Activated naive CD4-positive, alpha-beta T cell treated with anti-CD3 and anti-CD28 coated beads, Interleukin-2, amount 10 ng/mL, durations not matched to agents 7 days and 5 days (primary cell): ENCODE measurements at regions not wholly inside any gene's neighbourhood (a gene's known extent, or its start where the extent isn't known, plus 50 kb on each side); places are given as distances from the start of the nearest gene placed in this dataset.
A peak's percentile ranks its signal among the peaks of the same experiment; 100 is the strongest.
"Not testable (repeated sequence)": the region's sequence is repeated elsewhere in the genome, so short reads cannot be mapped to it uniquely, and the experiment has no call there.

Source experiments
- CTCF ChIA-PET: fragments of 350-600 bp; sonication (Branson Sonifier 250); formaldehyde crosslinking; loops from one replicate; lab custom pipeline; 2021; ENCODE audit warnings: antibody characterized with exemption; lab: Charles Lee
- DNase-seq: peaks from one replicate; pipeline ENCODE4 v3.0.0-alpha.2; 2020
- H3K27ac Mint-ChIP-seq: one replicate; pipeline ENCODE4 v1.8.0; 2021; ENCODE audit warnings: mild to moderate bottlenecking, moderate library complexity, mixed read lengths
- H3K27me3 Mint-ChIP-seq: one replicate; pipeline ENCODE4 v1.8.0; 2021; ENCODE audit warnings: mild to moderate bottlenecking, mixed read lengths
- H3K36me3 Mint-ChIP-seq: one replicate; pipeline ENCODE4 v1.8.0; 2021; ENCODE audit warnings: mixed read lengths
- H3K4me1 Mint-ChIP-seq: one replicate; pipeline ENCODE4 v1.8.0; 2021; ENCODE audit warnings: mixed read lengths
- H3K4me3 Mint-ChIP-seq: one replicate; pipeline ENCODE4 v1.8.0; 2021; ENCODE audit warnings: mild to moderate bottlenecking, moderate library complexity, mixed read lengths
- H3K9me3 Mint-ChIP-seq: one replicate; pipeline ENCODE4 v1.8.0; 2021; ENCODE audit warnings: mixed read lengths

DNA sequence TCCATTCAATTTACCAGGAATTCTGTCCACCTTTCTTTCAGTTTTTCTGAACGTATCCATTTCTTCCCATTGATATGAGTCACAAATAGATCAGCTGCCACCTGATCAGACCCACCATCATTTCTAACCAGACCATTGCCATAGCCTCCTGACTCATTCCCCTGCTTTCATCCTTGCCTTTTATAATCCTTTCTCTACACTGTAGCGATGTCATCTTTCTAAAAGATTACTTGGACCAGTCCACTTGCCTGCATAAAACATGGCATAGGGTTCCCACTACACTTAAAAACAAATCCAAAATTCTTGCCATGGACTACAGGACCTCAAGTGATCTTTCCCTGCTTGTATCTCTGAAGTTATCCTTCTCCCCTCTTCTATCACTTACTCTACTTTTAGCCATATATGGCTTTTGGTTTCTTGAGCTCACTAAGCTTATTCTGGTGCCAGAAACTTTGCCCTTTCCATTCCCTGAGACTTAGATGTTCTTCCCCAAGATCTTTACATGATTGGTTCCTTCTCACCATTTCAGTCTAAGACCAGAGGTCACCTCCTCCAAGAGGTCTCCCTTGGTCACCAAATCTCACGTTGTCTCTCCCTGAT lies 149.5 kb upstream of the KRR1 start:
- CTCF ChIA-PET, result no interaction called here
- Mint-ChIP-seq H3K36me3 (no peaks in the 10 kb centered on the region), H3K27ac (no peak overlapping the region), H3K27me3 (no peaks in the 10 kb centered on the region), H3K4me3 (no peak overlapping the region), H3K4me1 (peaks cover 5% of the 10 kb centered on the region), H3K9me3 (no peaks in the 10 kb centered on the region)
- DNase-seq, result no peak

DNA sequence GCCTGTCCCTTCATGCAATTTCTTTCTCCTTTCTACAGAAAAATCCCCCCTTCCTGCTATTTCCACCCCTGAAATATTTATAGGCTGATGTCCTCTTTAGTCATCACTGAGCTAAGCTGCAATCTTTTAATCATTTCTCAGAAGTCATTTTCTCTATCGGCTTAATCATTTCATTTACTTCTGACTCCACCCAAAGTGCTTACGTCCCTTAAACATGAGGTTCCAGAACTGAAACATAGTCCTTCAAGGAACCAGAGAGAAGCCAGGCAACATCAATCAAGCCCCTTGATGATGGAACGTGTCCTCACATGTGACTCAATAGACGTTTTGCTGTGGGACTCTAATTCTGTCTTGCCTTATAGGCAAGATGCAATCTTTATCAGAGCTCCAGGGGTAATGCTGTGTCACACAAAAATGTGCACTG lies 148.7 kb upstream of the KRR1 start:
- CTCF ChIA-PET, result no interaction called here
- no peaks in the 10 kb centered on the region for H3K9me3 Mint-ChIP-seq
- H3K36me3 Mint-ChIP-seq, result no peaks in the 10 kb centered on the region
- H3K27me3 Mint-ChIP-seq, result no peaks in the 10 kb centered on the region
- DNase-seq, result no peak
- peaks cover 11% of the 10 kb centered on the region for H3K4me1 Mint-ChIP-seq
- H3K4me3 Mint-ChIP-seq, result no peak overlapping the region
- no peak overlapping the region for H3K27ac Mint-ChIP-seq

DNA sequence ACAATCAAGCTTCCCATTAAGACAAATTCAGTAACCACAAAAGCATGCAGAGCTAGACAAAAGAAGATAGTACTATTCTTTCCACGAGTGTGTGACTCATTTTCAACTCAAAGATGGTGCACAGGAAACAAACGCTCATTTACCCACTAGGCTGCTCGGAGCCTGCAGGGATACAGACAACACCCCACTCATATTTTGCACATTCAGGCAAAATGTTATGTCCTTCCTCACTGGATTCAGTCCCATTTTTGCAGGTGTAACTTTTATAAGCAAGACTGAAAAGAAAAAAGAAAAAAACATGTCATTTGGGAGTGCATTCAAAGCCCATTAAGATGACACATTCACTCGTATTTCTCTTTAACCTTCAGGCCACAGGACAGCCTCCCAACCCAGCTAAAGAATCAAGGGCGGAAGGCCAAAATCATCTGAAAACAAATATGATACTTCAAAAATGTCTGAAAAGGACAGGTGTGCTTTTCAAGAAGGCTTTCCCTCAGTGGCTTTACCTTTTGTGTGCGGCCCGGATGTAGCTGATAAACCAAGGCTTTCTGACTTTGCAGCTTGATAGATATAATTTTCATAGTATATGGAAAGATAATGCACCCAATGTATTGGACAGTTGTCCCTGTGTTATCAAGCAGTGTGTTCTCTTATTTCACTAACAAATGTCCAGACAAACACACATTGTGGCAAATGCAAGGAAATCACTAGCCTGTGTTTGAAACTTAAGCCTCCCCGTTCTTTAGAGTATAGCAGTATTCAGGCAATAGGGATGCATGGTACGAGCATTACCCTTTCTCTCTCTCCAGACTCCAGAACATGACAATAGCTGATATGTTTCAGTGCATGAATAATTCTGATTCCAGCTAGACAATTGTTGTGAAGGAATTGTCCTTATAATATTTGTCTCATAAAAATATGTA lies 147.8 kb upstream of the KRR1 start:
- H3K4me1 Mint-ChIP-seq, result peaks cover 13% of the 10 kb centered on the region
- no peaks in the 10 kb centered on the region for H3K27me3 Mint-ChIP-seq
- no peaks in the 10 kb centered on the region for H3K9me3 Mint-ChIP-seq
- peak overlapping the region; percentile 38 for H3K27ac Mint-ChIP-seq
- CTCF ChIA-PET, result interaction anchor here (0.8 to 1.0 kb wide), 2 partner anchors 133 to 174 kb away, joined by 3 read pairs; no protein-coding TSS in a partner anchor
- no peaks in the 10 kb centered on the region for H3K36me3 Mint-ChIP-seq
- no peak overlapping the region for H3K4me3 Mint-ChIP-seq
- no peak for DNase-seq

DNA sequence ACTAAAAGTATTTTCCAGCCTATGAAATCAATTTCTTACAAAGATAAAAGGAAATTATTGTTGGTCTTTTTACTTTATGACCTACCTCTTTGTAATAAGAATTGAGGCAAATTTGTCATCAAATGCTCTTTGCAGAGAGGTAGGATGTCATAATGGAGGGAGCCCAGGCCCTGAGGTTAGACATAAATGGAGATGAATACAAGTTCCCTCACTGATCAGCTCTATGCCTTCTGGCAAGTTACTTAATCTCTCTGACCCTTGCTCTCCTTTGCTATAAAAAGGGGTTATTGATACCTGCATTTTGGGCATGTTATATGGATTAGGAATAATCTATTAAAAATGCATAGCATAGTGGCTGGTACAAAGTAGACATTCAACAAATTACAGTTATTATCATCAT lies 146.9 kb upstream of the KRR1 start:
- H3K4me3 Mint-ChIP-seq, result no peak overlapping the region
- no peaks in the 10 kb centered on the region for H3K9me3 Mint-ChIP-seq
- no peak overlapping the region for H3K27ac Mint-ChIP-seq
- CTCF ChIA-PET, result interaction anchor here (1.0 kb wide), 1 partner anchor 132 kb away, joined by 3 read pairs; no protein-coding TSS in a partner anchor
- H3K36me3 Mint-ChIP-seq, result no peaks in the 10 kb centered on the region
- H3K4me1 Mint-ChIP-seq, result peaks cover 13% of the 10 kb centered on the region
- H3K27me3 Mint-ChIP-seq, result no peaks in the 10 kb centered on the region
- DNase-seq, result no peak

DNA sequence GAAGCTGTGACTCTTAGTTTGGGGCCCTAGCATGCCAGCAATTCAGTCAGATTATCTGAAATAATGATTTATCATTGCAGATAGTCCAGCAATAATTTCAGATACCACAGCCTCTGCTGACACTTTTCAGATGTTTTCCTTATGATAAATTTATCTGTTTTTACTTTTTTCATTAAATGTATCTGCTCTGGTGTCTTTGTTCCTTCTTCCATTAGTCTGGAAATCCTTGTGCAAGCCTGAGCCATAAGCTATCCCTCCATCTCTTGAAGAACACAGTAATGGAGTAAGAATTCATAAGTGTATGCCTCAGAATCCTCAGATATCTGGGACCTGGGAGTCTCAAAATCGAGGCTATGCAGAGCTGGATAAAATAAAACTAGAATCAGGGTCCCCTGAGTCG lies 146.4 kb upstream of the KRR1 start:
- Mint-ChIP-seq H3K9me3 (no peaks in the 10 kb centered on the region), H3K4me1 (peaks cover 13% of the 10 kb centered on the region), H3K4me3 (no peak overlapping the region), H3K36me3 (no peaks in the 10 kb centered on the region), H3K27me3 (no peaks in the 10 kb centered on the region), H3K27ac (no peak overlapping the region)
- CTCF ChIA-PET, result no interaction called here
- no peak for DNase-seq

DNA sequence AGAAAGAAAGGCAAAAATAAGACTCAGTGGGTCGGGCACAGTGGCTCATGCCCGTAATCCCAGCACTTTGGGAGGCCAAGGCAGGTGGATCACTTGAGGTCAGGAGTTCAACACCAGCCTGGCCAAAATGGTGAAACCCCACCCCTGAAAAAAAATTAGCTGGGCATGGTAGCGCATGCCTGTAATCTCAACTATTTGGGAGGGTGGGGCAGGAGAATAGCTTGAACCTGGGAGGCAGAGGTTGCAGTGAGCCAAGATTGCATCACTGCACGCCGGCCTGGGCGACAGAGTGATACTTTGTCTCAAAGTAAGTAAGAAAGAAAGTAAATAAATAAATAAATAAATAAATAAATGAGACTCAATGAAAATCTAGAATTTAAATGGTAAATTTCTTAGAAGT lies 145.9 kb upstream of the KRR1 start:
- H3K36me3 Mint-ChIP-seq, CTCF ChIA-PET, H3K4me3 Mint-ChIP-seq, H3K27ac Mint-ChIP-seq, DNase-seq, H3K9me3 Mint-ChIP-seq, H3K27me3 Mint-ChIP-seq: not testable (repeated sequence)
- peaks cover 13% of the 10 kb centered on the region for H3K4me1 Mint-ChIP-seq

DNA sequence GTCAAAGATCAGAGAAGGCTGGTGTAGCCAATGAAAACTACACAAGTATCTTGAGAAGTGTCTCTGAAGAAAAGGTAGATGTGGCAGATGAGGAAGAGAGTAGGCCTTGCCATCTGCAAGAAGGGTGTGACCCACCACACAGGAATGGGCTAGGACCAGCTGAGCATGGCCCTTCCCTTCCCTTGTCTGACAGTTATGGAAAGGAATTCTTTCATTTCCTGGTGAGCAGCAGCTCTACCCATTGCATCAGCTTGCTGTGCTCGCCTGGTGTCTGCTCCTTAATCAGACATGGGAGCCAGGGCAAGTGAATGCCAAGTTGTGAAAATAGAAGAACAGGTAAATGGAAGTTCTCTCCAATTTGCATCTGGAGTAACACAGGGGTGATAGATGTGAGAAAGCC lies 145.2 kb upstream of the KRR1 start:
- no peak overlapping the region for H3K27ac Mint-ChIP-seq
- CTCF ChIA-PET, result no interaction called here
- no peaks in the 10 kb centered on the region for H3K36me3 Mint-ChIP-seq
- peaks cover 4% of the 10 kb centered on the region for H3K27me3 Mint-ChIP-seq
- peaks cover 13% of the 10 kb centered on the region for H3K4me1 Mint-ChIP-seq
- DNase-seq, result no peak
- H3K4me3 Mint-ChIP-seq, result no peak overlapping the region
- no peaks in the 10 kb centered on the region for H3K9me3 Mint-ChIP-seq

DNA sequence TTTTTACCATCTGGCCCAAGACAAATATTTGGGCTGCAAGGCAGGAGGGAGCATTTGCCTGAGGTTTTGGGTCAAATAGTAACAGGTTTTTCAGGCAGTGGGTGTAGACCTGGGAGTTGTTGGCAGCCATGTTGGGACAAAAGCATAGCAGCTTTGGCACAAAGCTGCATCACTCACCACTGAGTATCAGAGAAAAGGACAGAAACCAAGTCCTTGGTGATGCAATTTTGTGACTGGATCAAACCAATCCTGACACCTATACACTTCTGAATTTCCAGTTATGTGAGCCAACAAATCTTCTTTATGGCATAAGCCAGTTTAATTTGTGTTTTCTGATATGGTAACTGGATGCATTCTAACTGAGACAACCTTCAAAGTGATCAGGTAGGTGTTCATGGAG lies 144.8 kb upstream of the KRR1 start:
- peaks cover 4% of the 10 kb centered on the region for H3K27me3 Mint-ChIP-seq
- H3K9me3 Mint-ChIP-seq, result no peaks in the 10 kb centered on the region
- H3K4me1 Mint-ChIP-seq, result peaks cover 13% of the 10 kb centered on the region
- DNase-seq, result no peak
- no peaks in the 10 kb centered on the region for H3K36me3 Mint-ChIP-seq
- CTCF ChIA-PET, result no interaction called here
- no peak overlapping the region for H3K27ac Mint-ChIP-seq
- H3K4me3 Mint-ChIP-seq, result no peak overlapping the region

DNA sequence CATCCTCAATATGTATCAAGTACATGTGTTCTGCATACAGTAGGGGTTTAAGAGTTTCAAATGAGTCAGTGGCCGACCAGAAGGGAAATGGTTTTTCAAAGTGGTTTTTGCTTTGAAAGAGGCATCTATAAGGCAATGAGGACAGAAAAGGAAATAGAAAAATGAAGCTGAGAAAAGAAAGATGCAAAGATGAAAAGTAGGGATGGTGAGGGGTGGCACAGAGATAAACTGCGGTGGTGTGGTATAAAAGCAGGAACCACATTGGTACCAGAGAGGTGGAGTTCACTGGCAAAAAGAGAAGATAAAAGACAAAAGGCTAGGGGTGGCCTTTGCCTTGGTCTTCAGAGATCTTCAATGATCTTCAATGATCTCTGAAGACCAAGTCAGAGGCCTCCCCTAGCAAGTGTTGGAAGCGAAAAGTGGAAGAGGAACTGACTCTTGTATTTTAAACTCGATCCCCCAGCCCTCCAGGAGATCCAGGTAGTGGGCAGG lies 144.0 kb upstream of the KRR1 start:
- Mint-ChIP-seq H3K4me3 (no peak overlapping the region), H3K9me3 (no peaks in the 10 kb centered on the region), H3K27ac (no peak overlapping the region), H3K4me1 (peaks cover 13% of the 10 kb centered on the region), H3K36me3 (no peaks in the 10 kb centered on the region), H3K27me3 (peaks cover 4% of the 10 kb centered on the region)
- CTCF ChIA-PET, result no interaction called here
- DNase-seq, result no peak

DNA sequence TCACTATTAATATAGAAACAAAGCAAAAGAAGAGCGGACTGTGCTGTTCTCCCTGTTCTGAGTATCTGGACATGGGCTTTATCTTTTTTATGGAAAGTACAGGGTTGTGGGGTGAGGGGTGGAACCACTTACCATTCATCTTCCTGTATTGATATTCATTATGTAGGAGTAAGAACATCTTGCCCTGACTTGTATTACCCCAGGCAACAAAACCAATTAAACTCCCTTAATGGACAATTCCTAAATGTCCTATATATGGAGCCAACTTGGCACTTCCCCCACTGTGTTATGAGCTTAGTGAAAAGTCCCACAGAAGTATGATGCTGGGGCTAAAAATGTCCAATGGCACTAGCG lies 139.9 kb upstream of the KRR1 start:
- Mint-ChIP-seq H3K4me3 (no peak overlapping the region), H3K27me3 (peaks cover 7% of the 10 kb centered on the region)
- CTCF ChIA-PET, result interaction anchor here (1.2 kb wide), 1 partner anchor 167 kb away, joined by 3 read pairs; no protein-coding TSS in a partner anchor

DNA sequence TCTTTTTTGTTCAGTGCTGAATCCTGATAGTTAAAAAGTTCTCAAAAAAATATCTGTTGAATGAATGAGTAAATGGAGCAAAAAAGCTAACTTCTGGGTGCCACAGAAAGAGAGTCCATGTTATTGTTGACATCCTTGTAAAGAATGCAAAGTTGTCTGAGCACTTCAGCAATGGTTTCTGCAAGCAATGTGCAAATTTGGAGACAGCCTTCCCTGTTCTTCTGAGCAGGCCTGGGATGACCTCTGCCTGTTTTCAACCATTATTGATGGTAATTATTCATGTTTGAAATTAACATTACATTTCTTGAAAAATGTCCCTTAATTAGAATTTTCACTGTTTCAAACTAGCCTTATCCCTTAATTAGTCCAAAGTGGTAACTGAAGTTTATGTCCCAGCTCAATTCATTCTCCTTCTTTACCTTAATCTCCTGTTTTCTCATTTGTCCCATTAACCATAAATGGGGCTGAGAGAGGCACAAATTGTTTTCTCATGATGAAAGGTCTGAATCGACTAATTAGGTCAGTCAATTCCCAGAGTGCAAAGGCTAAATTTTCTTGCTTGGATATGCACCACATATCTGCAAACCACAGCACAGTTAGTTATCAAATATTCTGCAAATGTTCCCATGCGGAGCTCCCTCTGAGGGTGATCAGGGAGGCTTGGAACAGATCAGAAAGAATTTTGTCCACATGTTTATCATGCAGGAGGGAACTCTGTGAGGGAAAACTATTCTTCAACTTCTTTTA lies 139.4 kb upstream of the KRR1 start:
- Mint-ChIP-seq H3K4me1 (peaks cover 8% of the 10 kb centered on the region), H3K36me3 (no peaks in the 10 kb centered on the region), H3K9me3 (no peaks in the 10 kb centered on the region), H3K27me3 (peaks cover 7% of the 10 kb centered on the region), H3K4me3 (no peak overlapping the region), H3K27ac (no peak overlapping the region)
- no peak for DNase-seq
- CTCF ChIA-PET, result no interaction called here

More for the DNA sequence above, 139.9 kb upstream of the KRR1 start:
- no peak overlapping the region for H3K27ac Mint-ChIP-seq
- no peak for DNase-seq
- no peaks in the 10 kb centered on the region for H3K36me3 Mint-ChIP-seq
- H3K4me1 Mint-ChIP-seq, result peaks cover 9% of the 10 kb centered on the region
- no peaks in the 10 kb centered on the region for H3K9me3 Mint-ChIP-seq

DNA sequence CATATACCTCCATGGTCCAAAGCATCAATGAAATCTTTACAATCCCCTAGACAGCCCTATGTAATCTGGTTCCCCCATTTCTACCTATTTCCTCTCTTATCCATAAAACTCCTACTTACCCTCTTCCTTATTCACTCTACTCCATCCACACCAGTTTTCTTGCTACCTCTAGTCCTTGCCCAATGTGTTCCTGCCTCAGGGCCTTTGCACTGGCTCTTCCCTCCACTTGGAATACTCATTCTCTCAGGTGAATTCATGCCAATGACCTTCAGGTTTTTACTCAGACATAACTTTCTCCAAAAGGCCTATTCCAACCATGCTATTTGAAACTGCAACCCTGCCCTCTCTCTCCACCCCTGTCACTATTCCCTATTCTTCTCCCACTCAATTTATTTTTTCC lies 138.7 kb upstream of the KRR1 start:
- Mint-ChIP-seq H3K36me3 (no peaks in the 10 kb centered on the region), H3K9me3 (no peaks in the 10 kb centered on the region), H3K27ac (no peak overlapping the region), H3K4me1 (peaks cover 2% of the 10 kb centered on the region), H3K4me3 (no peak overlapping the region), H3K27me3 (peaks cover 7% of the 10 kb centered on the region)
- no peak for DNase-seq
- CTCF ChIA-PET, result no interaction called here

DNA sequence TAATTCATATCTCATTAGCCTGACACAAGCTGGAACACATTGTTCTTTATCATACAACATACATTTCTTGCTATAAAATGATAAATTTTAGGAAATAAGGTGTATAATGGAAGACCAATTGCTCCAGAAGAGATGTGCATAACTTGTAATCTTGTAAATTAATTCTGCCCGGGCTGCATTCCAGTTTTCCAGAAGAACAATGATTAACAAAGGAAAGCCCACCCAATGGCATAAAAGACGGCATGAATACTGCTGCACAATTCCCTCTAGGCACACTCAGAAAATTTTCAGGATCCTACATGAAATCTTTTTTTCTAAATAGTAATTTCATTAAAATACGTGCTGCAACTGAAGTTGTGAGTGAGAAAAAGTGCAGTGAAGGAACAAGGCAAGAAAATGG lies 137.4 kb upstream of the KRR1 start:
- H3K4me3 Mint-ChIP-seq, result no peak overlapping the region

More for the DNA sequence above, 137.4 kb upstream of the KRR1 start:
- no peaks in the 10 kb centered on the region for H3K9me3 Mint-ChIP-seq
- H3K36me3 Mint-ChIP-seq, result no peaks in the 10 kb centered on the region
- DNase-seq, result no peak
- CTCF ChIA-PET, result no interaction called here
- no peak overlapping the region for H3K27ac Mint-ChIP-seq
- peaks cover 7% of the 10 kb centered on the region for H3K27me3 Mint-ChIP-seq
- no peaks in the 10 kb centered on the region for H3K4me1 Mint-ChIP-seq
